ENCODE measurements at regions not wholly inside any gene's neighbourhood (a gene's known extent, or its start where the extent isn't known, plus 50 kb on each side); places are given as distances from the start of the nearest gene placed in this dataset.

DNA sequence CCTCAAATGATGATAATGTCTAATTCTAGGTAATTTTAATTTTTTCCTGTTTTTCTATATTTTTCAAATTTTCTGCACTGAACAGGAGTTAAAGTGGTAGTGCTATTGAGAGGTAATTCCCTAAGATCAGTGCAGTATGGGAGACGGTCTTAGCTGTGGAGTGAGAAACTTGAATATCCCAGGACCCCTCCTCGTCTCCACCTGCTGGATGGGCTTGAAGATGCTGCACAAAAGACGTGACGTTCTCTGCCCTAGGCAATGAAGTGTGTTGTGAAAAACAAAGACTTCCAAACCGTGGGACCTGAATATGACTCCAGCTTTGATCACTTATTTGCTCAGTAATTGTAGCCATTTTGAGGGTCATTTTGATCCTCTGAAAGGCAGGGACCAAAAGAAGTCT is 298.1 kb downstream of the VRK1 start:
- H3K27ac Mint-ChIP-seq (ENCODE audit: unreplicated experiment) = no peak overlapping the region
- TF ChIP-seq, protein P1, sequence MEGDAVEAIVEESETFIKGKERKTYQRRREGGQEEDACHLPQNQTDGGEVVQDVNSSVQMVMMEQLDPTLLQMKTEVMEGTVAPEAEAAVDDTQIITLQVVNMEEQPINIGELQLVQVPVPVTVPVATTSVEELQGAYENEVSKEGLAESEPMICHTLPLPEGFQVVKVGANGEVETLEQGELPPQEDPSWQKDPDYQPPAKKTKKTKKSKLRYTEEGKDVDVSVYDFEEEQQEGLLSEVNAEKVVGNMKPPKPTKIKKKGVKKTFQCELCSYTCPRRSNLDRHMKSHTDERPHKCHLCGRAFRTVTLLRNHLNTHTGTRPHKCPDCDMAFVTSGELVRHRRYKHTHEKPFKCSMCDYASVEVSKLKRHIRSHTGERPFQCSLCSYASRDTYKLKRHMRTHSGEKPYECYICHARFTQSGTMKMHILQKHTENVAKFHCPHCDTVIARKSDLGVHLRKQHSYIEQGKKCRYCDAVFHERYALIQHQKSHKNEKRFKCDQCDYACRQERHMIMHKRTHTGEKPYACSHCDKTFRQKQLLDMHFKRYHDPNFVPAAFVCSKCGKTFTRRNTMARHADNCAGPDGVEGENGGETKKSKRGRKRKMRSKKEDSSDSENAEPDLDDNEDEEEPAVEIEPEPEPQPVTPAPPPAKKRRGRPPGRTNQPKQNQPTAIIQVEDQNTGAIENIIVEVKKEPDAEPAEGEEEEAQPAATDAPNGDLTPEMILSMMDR (IDR thresholded peaks at IDR 0.05; ENCODE audit: partially characterized antibody, unreplicated experiment) = no peak
- no peaks in the 10 kb centered on the region for H3K36me3 Mint-ChIP-seq (ENCODE audit: unreplicated experiment)
- no peak for DNase-seq
- no peaks in the 10 kb centered on the region for H3K4me1 Mint-ChIP-seq (ENCODE audit: low read depth, unreplicated experiment)
- no peak overlapping the region for H3K4me3 Mint-ChIP-seq (ENCODE audit: unreplicated experiment)
- no peaks in the 10 kb centered on the region for H3K9me3 Mint-ChIP-seq (ENCODE audit: unreplicated experiment)
- H3K27me3 Mint-ChIP-seq (ENCODE audit: unreplicated experiment) = peaks cover 2% of the 10 kb centered on the region

DNA sequence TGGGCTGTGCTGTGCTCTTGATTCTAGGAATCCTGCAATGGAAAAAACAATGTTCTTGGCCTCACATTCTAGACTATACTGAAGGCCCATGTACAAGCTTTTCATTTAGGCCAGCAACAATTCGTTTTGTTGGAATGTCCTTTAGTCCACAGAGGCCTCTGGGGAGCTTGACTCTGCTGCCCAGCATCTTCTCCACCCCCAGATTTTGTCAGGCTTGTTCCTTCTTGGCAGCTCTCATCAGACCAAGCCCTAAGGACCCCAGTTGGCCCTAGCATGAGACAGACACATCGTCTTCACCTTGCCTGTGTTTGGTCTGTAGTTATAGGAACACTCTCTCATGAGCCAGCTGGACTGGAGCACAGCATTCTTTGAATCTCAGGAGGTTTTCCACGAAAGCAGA is 300.1 kb downstream of the VRK1 start:
- DNase-seq = no peak
- TF ChIP-seq, protein P1 (IDR thresholded peaks at IDR 0.05; ENCODE audit: partially characterized antibody, unreplicated experiment) = no peak
- H3K36me3 Mint-ChIP-seq (ENCODE audit: unreplicated experiment) = no peaks in the 10 kb centered on the region
- peaks cover 2% of the 10 kb centered on the region for H3K27me3 Mint-ChIP-seq (ENCODE audit: unreplicated experiment)
- no peak overlapping the region for H3K4me3 Mint-ChIP-seq (ENCODE audit: unreplicated experiment)
- no peaks in the 10 kb centered on the region for H3K9me3 Mint-ChIP-seq (ENCODE audit: unreplicated experiment)
- peaks cover 3% of the 10 kb centered on the region for H3K4me1 Mint-ChIP-seq (ENCODE audit: low read depth, unreplicated experiment)
- H3K27ac Mint-ChIP-seq (ENCODE audit: unreplicated experiment) = no peak overlapping the region

DNA sequence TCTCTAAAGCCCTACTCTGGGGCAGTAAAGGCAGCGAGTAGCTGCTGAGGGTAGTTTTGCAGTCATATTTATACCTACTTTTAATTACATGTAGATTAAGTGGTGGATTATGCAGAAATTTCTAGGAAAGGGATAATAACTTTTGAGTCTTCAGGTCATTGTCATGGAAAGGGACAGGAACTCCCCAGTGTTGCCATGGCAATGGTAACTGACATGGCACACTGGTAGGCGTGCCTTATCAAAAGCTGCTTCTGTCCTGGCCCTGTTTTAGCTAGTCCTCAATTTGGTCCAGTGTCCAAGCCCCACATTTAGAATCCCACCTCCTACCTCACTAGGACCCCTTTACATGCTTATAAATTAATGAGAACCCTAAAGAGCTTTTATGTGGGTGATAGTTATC is 303.1 kb downstream of the VRK1 start:
- TF ChIP-seq, protein P1 (IDR thresholded peaks at IDR 0.05; ENCODE audit: partially characterized antibody, unreplicated experiment) = no peak
- H3K27ac Mint-ChIP-seq (ENCODE audit: unreplicated experiment) = no peak overlapping the region
- no peak for DNase-seq

DNA sequence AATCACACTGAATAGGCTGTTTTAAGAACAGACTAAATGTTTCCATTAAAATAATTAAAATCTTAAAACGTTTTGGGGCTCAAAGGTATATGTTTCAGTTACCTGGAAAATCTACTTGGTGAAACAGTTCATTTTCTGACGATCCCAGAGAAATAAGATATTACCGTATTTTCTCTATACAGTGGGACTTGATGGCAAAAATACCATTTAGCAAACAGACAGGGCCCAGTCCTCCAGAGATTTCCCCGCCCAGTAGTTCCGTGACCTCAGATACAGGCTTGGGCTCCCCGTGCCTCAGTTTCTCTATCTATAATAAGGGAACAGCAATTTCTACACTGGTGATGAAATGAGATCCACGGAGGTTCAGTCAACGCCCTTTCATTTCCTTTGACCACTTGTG is 304.4 kb downstream of the VRK1 start:
- H3K27ac Mint-ChIP-seq (ENCODE audit: unreplicated experiment) = no peak overlapping the region
- H3K36me3 Mint-ChIP-seq (ENCODE audit: unreplicated experiment) = no peaks in the 10 kb centered on the region

More for the DNA sequence above, 303.1 kb downstream of the VRK1 start:
- Mint-ChIP-seq H3K27me3 (ENCODE audit: unreplicated experiment) (peaks cover 2% of the 10 kb centered on the region), H3K4me1 (ENCODE audit: low read depth, unreplicated experiment) (peaks cover 3% of the 10 kb centered on the region), H3K9me3 (ENCODE audit: unreplicated experiment) (peaks cover 1% of the 10 kb centered on the region), H3K36me3 (ENCODE audit: unreplicated experiment) (no peaks in the 10 kb centered on the region), H3K4me3 (ENCODE audit: unreplicated experiment) (no peak overlapping the region)

DNA sequence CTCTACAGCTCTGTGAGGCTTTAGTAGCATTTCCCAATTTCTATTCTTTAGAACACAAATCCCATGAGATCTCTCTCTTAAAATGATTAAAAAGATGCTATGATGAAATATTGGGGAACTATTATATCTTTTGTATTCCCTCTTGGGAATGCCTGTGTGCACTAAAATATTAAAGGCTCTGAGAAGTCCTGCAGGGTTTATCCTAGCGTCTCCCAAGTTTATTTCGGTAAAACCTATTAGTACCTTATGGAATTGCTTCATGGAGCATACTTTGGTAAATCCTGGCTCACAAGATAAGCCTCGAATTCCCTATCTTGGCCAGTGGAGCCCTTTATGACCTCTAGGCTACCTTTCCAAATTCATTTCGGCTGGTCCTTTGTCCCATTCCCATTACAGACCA is 306.8 kb downstream of the VRK1 start:
- H3K4me3 Mint-ChIP-seq (ENCODE audit: unreplicated experiment) = no peak overlapping the region
- no peak overlapping the region for H3K27ac Mint-ChIP-seq (ENCODE audit: unreplicated experiment)
- no peaks in the 10 kb centered on the region for H3K36me3 Mint-ChIP-seq (ENCODE audit: unreplicated experiment)
- peaks cover 1% of the 10 kb centered on the region for H3K9me3 Mint-ChIP-seq (ENCODE audit: unreplicated experiment)
- H3K4me1 Mint-ChIP-seq (ENCODE audit: low read depth, unreplicated experiment) = peaks cover 3% of the 10 kb centered on the region
- TF ChIP-seq, protein P1 (IDR thresholded peaks at IDR 0.05; ENCODE audit: partially characterized antibody, unreplicated experiment) = no peak
- DNase-seq = no peak
- H3K27me3 Mint-ChIP-seq (ENCODE audit: unreplicated experiment) = peaks cover 2% of the 10 kb centered on the region

More for the DNA sequence above, 304.4 kb downstream of the VRK1 start:
- Mint-ChIP-seq H3K27me3 (ENCODE audit: unreplicated experiment) (peaks cover 2% of the 10 kb centered on the region), H3K4me3 (ENCODE audit: unreplicated experiment) (no peak overlapping the region), H3K9me3 (ENCODE audit: unreplicated experiment) (peaks cover 1% of the 10 kb centered on the region), H3K4me1 (ENCODE audit: low read depth, unreplicated experiment) (peaks cover 3% of the 10 kb centered on the region)
- TF ChIP-seq, protein P1 (IDR thresholded peaks at IDR 0.05; ENCODE audit: partially characterized antibody, unreplicated experiment) = no peak
- DNase-seq = no peak
